ENCODE measurements at regions not wholly inside any gene's neighbourhood (a gene's known extent, or its start where the extent isn't known, plus 50 kb on each side); places are given as distances from the start of the nearest gene placed in this dataset.

DNA sequence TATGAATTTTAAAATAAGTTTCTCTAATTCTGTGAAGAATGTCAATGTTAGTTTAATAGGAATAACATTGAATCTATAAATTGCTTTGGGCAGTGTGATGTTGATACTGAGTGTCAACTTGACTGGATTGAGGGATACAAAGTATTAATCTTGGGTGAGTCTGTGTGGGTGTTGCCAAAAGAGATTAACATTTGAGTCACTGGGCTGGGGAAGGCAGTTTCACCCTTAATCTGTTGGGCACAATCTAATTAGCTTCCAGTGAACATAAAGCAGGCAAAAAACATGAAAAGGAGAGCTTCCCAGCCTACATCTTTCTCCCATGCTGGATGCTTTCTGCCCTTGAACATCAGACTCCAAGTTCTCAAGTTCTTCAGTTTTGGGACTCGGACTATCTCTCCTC is 832.0 kb upstream of the ARRDC3 start:
- Histone ChIP-seq H3K27ac (ENCODE audit: low read length) (no peak overlapping the region), H3K9me3 (ENCODE audit: control insufficient read depth, insufficient read depth, low read depth, low read length) (no peaks in the 10 kb centered on the region), H3K4me1 (ENCODE audit: control insufficient read depth, insufficient read depth, low read length) (no peaks in the 10 kb centered on the region), H3K4me3 (ENCODE audit: low read depth in 2 of 2, low read length in 2 of 2) (no peak overlapping the region), H3K27me3 (ENCODE audit: control insufficient read depth, insufficient read depth, low read length) (no peaks in the 10 kb centered on the region), H3K36me3 (ENCODE audit: control insufficient read depth, insufficient read depth, low read length) (no peaks in the 10 kb centered on the region)
- CTCF ChIA-PET = no interaction called here
- no TSS peak for BruUV-seq (replicated peaks)
- DNase-seq (ENCODE audit: low read depth, low spot score) = no peak
- TF ChIP-seq, protein P1, sequence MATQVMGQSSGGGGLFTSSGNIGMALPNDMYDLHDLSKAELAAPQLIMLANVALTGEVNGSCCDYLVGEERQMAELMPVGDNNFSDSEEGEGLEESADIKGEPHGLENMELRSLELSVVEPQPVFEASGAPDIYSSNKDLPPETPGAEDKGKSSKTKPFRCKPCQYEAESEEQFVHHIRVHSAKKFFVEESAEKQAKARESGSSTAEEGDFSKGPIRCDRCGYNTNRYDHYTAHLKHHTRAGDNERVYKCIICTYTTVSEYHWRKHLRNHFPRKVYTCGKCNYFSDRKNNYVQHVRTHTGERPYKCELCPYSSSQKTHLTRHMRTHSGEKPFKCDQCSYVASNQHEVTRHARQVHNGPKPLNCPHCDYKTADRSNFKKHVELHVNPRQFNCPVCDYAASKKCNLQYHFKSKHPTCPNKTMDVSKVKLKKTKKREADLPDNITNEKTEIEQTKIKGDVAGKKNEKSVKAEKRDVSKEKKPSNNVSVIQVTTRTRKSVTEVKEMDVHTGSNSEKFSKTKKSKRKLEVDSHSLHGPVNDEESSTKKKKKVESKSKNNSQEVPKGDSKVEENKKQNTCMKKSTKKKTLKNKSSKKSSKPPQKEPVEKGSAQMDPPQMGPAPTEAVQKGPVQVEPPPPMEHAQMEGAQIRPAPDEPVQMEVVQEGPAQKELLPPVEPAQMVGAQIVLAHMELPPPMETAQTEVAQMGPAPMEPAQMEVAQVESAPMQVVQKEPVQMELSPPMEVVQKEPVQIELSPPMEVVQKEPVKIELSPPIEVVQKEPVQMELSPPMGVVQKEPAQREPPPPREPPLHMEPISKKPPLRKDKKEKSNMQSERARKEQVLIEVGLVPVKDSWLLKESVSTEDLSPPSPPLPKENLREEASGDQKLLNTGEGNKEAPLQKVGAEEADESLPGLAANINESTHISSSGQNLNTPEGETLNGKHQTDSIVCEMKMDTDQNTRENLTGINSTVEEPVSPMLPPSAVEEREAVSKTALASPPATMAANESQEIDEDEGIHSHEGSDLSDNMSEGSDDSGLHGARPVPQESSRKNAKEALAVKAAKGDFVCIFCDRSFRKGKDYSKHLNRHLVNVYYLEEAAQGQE (IDR thresholded peaks at IDR 0.05; ENCODE audit: insufficient read depth in 1 of 2, low read depth in 2 of 2, low read length in 1 of 2) = no peak
- TF ChIP-seq, protein P2, sequence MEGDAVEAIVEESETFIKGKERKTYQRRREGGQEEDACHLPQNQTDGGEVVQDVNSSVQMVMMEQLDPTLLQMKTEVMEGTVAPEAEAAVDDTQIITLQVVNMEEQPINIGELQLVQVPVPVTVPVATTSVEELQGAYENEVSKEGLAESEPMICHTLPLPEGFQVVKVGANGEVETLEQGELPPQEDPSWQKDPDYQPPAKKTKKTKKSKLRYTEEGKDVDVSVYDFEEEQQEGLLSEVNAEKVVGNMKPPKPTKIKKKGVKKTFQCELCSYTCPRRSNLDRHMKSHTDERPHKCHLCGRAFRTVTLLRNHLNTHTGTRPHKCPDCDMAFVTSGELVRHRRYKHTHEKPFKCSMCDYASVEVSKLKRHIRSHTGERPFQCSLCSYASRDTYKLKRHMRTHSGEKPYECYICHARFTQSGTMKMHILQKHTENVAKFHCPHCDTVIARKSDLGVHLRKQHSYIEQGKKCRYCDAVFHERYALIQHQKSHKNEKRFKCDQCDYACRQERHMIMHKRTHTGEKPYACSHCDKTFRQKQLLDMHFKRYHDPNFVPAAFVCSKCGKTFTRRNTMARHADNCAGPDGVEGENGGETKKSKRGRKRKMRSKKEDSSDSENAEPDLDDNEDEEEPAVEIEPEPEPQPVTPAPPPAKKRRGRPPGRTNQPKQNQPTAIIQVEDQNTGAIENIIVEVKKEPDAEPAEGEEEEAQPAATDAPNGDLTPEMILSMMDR (IDR thresholded peaks at IDR 0.05) = no peak
- no peak for TF ChIP-seq SIN3A (IDR thresholded peaks at IDR 0.05; ENCODE audit: borderline replicate concordance, insufficient read depth, low read depth, low read length)
- no peak for TF ChIP-seq POLR2AphosphoS5 (IDR thresholded peaks at IDR 0.05; ENCODE audit: low read depth, low read length)
- no peak for TF ChIP-seq TCF7L2 (IDR thresholded peaks at IDR 0.05; ENCODE audit: low read depth, low read length)
- POLR2A ChIA-PET = no interaction called here
- intact Hi-C loops (cut with micrococcal nuclease; ENCODE audit: unreplicated experiment) (no loop called here), in situ Hi-C loops (cut with HindIII; ENCODE audit: low pct_unique_long_range_greater_than_20kb, low sequenced_read_pairs) (no loop called here)
- ATAC-seq = no peak

DNA sequence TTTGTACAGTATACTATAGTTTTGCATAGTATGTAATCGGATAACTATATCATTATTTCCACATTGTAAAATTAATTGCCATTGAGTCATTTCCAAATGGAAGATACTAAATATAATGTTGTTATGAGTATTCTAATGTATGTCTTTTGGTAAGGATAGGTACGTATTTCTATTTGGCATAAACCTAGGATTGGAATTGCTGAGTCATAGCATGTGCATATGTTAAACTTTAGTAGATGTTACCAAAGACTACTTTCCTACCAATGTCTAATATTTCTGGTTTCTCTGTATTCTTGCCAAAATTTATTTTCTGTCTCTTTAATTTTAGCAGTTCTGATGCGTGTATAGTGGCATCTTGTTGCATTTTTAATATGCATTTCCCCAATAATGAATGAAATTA is 825.1 kb upstream of the ARRDC3 start:
- BruUV-seq (replicated peaks) = no TSS peak
- CTCF ChIA-PET = no interaction called here

More for the DNA sequence above, 825.1 kb upstream of the ARRDC3 start:
- POLR2A ChIA-PET = no interaction called here
- Histone ChIP-seq H3K4me3 (ENCODE audit: low read depth in 2 of 2, low read length in 2 of 2) (no peak overlapping the region), H3K4me1 (ENCODE audit: control insufficient read depth, insufficient read depth, low read length) (no peaks in the 10 kb centered on the region), H3K9me3 (ENCODE audit: control insufficient read depth, insufficient read depth, low read depth, low read length) (no peaks in the 10 kb centered on the region), H3K27me3 (ENCODE audit: control insufficient read depth, insufficient read depth, low read length) (no peaks in the 10 kb centered on the region), H3K27ac (ENCODE audit: low read length) (no peak overlapping the region), H3K36me3 (ENCODE audit: control insufficient read depth, insufficient read depth, low read length) (no peaks in the 10 kb centered on the region)
- in situ Hi-C loops (cut with HindIII; ENCODE audit: low pct_unique_long_range_greater_than_20kb, low sequenced_read_pairs) = no loop called here
- no peak for ATAC-seq
- no peak for DNase-seq (ENCODE audit: low read depth, low spot score)
- intact Hi-C loops (cut with micrococcal nuclease; ENCODE audit: unreplicated experiment) = no loop called here
- TF ChIP-seq, protein P1 (IDR thresholded peaks at IDR 0.05; ENCODE audit: insufficient read depth in 1 of 2, low read depth in 2 of 2, low read length in 1 of 2) = no peak
- TF ChIP-seq SIN3A (IDR thresholded peaks at IDR 0.05; ENCODE audit: borderline replicate concordance, insufficient read depth, low read depth, low read length) = no peak
